ENCODE measurements at regions not wholly inside any gene's neighbourhood (a gene's known extent, or its start where the extent isn't known, plus 50 kb on each side); places are given as distances from the start of the nearest gene placed in this dataset.

GRCh38 chr2:223166983-223167650 lies 115.1 kb downstream of the KCNE4 start:
- in situ Hi-C loops (cut with HindIII; ENCODE audit: low sequenced_read_pairs) = no loop called here
- no peak overlapping the region for H3K4me3 ChIP-seq (ENCODE audit: low read depth, low read length)
- TF ChIP-seq, protein P1, sequence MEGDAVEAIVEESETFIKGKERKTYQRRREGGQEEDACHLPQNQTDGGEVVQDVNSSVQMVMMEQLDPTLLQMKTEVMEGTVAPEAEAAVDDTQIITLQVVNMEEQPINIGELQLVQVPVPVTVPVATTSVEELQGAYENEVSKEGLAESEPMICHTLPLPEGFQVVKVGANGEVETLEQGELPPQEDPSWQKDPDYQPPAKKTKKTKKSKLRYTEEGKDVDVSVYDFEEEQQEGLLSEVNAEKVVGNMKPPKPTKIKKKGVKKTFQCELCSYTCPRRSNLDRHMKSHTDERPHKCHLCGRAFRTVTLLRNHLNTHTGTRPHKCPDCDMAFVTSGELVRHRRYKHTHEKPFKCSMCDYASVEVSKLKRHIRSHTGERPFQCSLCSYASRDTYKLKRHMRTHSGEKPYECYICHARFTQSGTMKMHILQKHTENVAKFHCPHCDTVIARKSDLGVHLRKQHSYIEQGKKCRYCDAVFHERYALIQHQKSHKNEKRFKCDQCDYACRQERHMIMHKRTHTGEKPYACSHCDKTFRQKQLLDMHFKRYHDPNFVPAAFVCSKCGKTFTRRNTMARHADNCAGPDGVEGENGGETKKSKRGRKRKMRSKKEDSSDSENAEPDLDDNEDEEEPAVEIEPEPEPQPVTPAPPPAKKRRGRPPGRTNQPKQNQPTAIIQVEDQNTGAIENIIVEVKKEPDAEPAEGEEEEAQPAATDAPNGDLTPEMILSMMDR (IDR thresholded peaks at IDR 0.05; ENCODE audit: low read depth, low read length, missing control alignments) = no peak
- DNase-seq (ENCODE audit: low read depth) = no peak

GRCh38 chr2:223169830-223170605 lies 118.0 kb downstream of the KCNE4 start:
- H3K4me3 ChIP-seq (ENCODE audit: low read depth, low read length) = no peak overlapping the region
- DNase-seq (ENCODE audit: low read depth) = no peak
- in situ Hi-C loops (cut with HindIII; ENCODE audit: low sequenced_read_pairs) = no loop called here
- TF ChIP-seq, protein P1 (IDR thresholded peaks at IDR 0.05; ENCODE audit: low read depth, low read length, missing control alignments) = no peak

DNA sequence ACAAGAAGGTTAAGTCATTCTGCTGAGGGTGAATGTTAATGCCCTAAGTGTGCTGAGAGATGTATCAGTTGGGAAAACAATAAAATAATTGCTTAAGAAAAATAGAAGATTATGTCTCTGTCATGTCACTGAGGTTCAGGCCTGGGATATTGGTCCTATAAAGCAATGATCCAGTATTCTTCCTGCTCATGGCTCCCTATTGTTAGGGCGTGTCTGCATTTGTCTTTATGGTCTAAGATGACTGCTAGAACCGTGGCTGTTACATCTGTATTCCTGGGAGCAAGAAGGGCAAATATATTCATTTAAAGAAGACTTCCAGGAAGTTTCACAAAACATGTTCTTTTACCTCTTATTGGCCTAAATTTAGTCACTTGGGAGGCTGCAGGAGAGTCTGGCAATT lies 125.0 kb downstream of the KCNE4 start:
- in situ Hi-C loops (cut with HindIII; ENCODE audit: low sequenced_read_pairs) = no loop called here
- TF ChIP-seq, protein P1 (IDR thresholded peaks at IDR 0.05; ENCODE audit: low read depth, low read length, missing control alignments) = no peak
- H3K4me3 ChIP-seq (ENCODE audit: low read depth, low read length) = no peak overlapping the region
- DNase-seq (ENCODE audit: low read depth) = no peak

GRCh38 chr2:223180463-223180862 lies 128.5 kb downstream of the KCNE4 start:
- no peak for DNase-seq (ENCODE audit: low read depth)
- no peak overlapping the region for H3K4me3 ChIP-seq (ENCODE audit: low read depth, low read length)
- TF ChIP-seq, protein P1 (IDR thresholded peaks at IDR 0.05; ENCODE audit: low read depth, low read length, missing control alignments) = no peak
- in situ Hi-C loops (cut with HindIII; ENCODE audit: low sequenced_read_pairs) = no loop called here

- DNase-seq (ENCODE audit: low read depth) = no peak
- TF ChIP-seq, protein P1 (IDR thresholded peaks at IDR 0.05; ENCODE audit: low read depth, low read length, missing control alignments) = no peak
- no peak overlapping the region for H3K4me3 ChIP-seq (ENCODE audit: low read depth, low read length)
- in situ Hi-C loops (cut with HindIII; ENCODE audit: low sequenced_read_pairs) = no loop called here
Observed at GRCh38 chr2:223181561-223181960, 129.6 kb downstream of the KCNE4 start.

DNA sequence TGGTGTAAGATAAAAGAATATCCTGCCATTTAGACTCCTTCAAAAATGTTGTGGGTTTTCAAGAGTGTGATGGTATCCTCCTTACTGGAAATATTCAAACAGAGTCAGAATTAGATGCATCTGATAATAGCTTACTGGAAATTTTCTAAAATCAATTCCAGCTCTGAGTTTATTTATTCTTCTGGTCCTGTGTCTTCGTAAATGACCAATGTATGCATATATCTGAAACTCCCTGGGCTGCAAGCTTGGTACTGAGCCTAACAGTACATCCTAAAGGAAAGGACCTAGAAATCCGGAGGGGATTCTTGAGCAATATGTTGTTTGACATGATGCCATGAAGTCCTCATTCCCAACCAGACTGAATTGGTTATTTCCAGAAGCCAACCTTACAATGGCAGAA lies 130.4 kb downstream of the KCNE4 start:
- no peak overlapping the region for H3K4me3 ChIP-seq (ENCODE audit: low read depth, low read length)
- TF ChIP-seq, protein P1 (IDR thresholded peaks at IDR 0.05; ENCODE audit: low read depth, low read length, missing control alignments) = no peak
- DNase-seq (ENCODE audit: low read depth) = no peak
- in situ Hi-C loops (cut with HindIII; ENCODE audit: low sequenced_read_pairs) = no loop called here

Measured in astrocyte of the cerebellum (primary cell).